ENCODE measurements at regions not wholly inside any gene's neighbourhood (a gene's known extent, or its start where the extent isn't known, plus 50 kb on each side); places are given as distances from the start of the nearest gene placed in this dataset.
"Not testable (repeated sequence)": the region's sequence is repeated elsewhere in the genome, so short reads cannot be mapped to it uniquely, and the experiment has no call there.

- peaks cover 0 to 15% of the 10 kb centered on the region in 2 donors for H3K9me3 ChIP-seq (ENCODE audit: control insufficient read depth in 2 of 2, insufficient read depth in 1 of 2, low read depth in 1 of 2, low read length in 1 of 2)
- not testable (repeated sequence) for FAIRE-seq; H3K36me3 ChIP-seq (ENCODE audit: control insufficient read depth in 3 of 3, insufficient read depth in 2 of 3, low read depth in 1 of 3, low read length in 3 of 3); H3K27me3 ChIP-seq (ENCODE audit: control insufficient read depth in 3 of 3, insufficient read depth in 3 of 3, low read length in 3 of 3); H3K27ac ChIP-seq (ENCODE audit: low read depth in 1 of 3, low read length in 2 of 3); H3K4me1 ChIP-seq (ENCODE audit: control insufficient read depth in 3 of 3, insufficient read depth in 2 of 3, low read depth in 1 of 3, low read length in 2 of 3); DNase-seq; H3K4me3 ChIP-seq (ENCODE audit: low read depth in 1 of 3, low read length in 3 of 3)
- 79 to 86% (median 79%) methylated on average over 4 of the region's 4 CpGs for WGBS, 3 donors
Observed at GRCh38 chr12:34251879-34252278, 229.6 kb downstream of the ALG10 start.

- Histone ChIP-seq H3K36me3 (ENCODE audit: control insufficient read depth in 3 of 3, insufficient read depth in 2 of 3, low read depth in 1 of 3, low read length in 3 of 3) (no peaks in the 10 kb centered on the region), H3K27ac (ENCODE audit: low read depth in 1 of 3, low read length in 2 of 3) (no peak overlapping the region), H3K27me3 (ENCODE audit: control insufficient read depth in 3 of 3, insufficient read depth in 3 of 3, low read length in 3 of 3) (no peaks in the 10 kb centered on the region), H3K4me1 (ENCODE audit: control insufficient read depth in 3 of 3, insufficient read depth in 2 of 3, low read depth in 1 of 3, low read length in 2 of 3) (no peaks in the 10 kb centered on the region), H3K4me3 (ENCODE audit: low read depth in 1 of 3, low read length in 3 of 3) (no peak overlapping the region), H3K9me3 (ENCODE audit: control insufficient read depth in 2 of 2, insufficient read depth in 1 of 2, low read depth in 1 of 2, low read length in 1 of 2) (peaks cover 0 to 17% of the 10 kb centered on the region in 2 donors)
- DNase-seq = no peak
- 62 to 78% (median 72%) methylated on average over 4 of the region's 4 CpGs for WGBS, 3 donors
- no peak for FAIRE-seq
Observed at GRCh38 chr12:34253674-34254073, 231.4 kb downstream of the ALG10 start.

DNA sequence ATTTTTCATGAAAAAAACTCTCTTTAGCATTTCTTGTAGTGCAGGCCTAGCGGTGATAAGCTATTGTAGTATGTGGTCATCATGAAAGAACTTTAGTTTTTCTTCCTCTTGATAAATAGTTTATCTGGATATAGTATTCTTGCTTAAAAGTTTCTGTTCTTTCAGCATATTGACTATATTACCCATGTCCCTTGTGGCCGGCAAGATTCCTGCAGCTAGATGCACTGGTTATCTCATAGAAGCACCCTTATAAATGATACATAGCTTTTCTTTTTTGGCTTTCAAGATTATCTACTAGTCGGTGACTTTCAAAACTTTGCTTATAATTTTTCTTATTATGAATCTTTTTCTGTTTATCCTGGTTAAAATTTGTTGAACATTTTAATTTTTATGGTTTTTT lies 234.8 kb downstream of the ALG10 start:
- no peaks in the 10 kb centered on the region for H3K27me3 ChIP-seq (ENCODE audit: control insufficient read depth in 3 of 3, insufficient read depth in 3 of 3, low read length in 3 of 3)
- no peak for DNase-seq
- no peak for FAIRE-seq
- no peak overlapping the region for H3K4me3 ChIP-seq (ENCODE audit: low read depth in 1 of 3, low read length in 3 of 3)
- H3K27ac ChIP-seq (ENCODE audit: low read depth in 1 of 3, low read length in 2 of 3) = no peak overlapping the region
- H3K4me1 ChIP-seq (ENCODE audit: control insufficient read depth in 3 of 3, insufficient read depth in 2 of 3, low read depth in 1 of 3, low read length in 2 of 3) = no peaks in the 10 kb centered on the region
- WGBS, 3 donors = 84 to 89% (median 88%) methylated on average over 3 of the region's 3 CpGs
- H3K9me3 ChIP-seq (ENCODE audit: control insufficient read depth in 2 of 2, insufficient read depth in 1 of 2, low read depth in 1 of 2, low read length in 1 of 2) = peaks cover 0 to 26% of the 10 kb centered on the region in 2 donors
- H3K36me3 ChIP-seq (ENCODE audit: control insufficient read depth in 3 of 3, insufficient read depth in 2 of 3, low read depth in 1 of 3, low read length in 3 of 3) = no peaks in the 10 kb centered on the region

GRCh38 chr12:34262140-34262539 lies 239.8 kb downstream of the ALG10 start:
- WGBS, 3 donors = 89 to 93% (median 92%) methylated on average over 10 to 11 of the region's 11 CpGs
- H3K4me3 ChIP-seq (ENCODE audit: low read depth in 1 of 3, low read length in 3 of 3) = not testable (repeated sequence)

GRCh38 chr12:34264110-34264509 lies 241.8 kb downstream of the ALG10 start:
- Histone ChIP-seq H3K27me3 (ENCODE audit: control insufficient read depth in 3 of 3, insufficient read depth in 3 of 3, low read length in 3 of 3) (no peaks in the 10 kb centered on the region), H3K27ac (ENCODE audit: low read depth in 1 of 3, low read length in 2 of 3) (no peak overlapping the region), H3K4me1 (ENCODE audit: control insufficient read depth in 3 of 3, insufficient read depth in 2 of 3, low read depth in 1 of 3, low read length in 2 of 3) (no peaks in the 10 kb centered on the region), H3K36me3 (ENCODE audit: control insufficient read depth in 3 of 3, insufficient read depth in 2 of 3, low read depth in 1 of 3, low read length in 3 of 3) (no peaks in the 10 kb centered on the region), H3K9me3 (ENCODE audit: control insufficient read depth in 2 of 2, insufficient read depth in 1 of 2, low read depth in 1 of 2, low read length in 1 of 2) (peaks cover 0 to 45% of the 10 kb centered on the region in 2 donors), H3K4me3 (ENCODE audit: low read depth in 1 of 3, low read length in 3 of 3) (no peak overlapping the region)
- FAIRE-seq = no peak
- 74 to 77% (median 75%) methylated on average over 14 of the region's 14 CpGs for WGBS, 3 donors
- DNase-seq = no peak

More at GRCh38 chr12:34262140-34262539, 239.8 kb downstream of the ALG10 start:
- not testable (repeated sequence) for H3K27ac ChIP-seq (ENCODE audit: low read depth in 1 of 3, low read length in 2 of 3); FAIRE-seq; H3K27me3 ChIP-seq (ENCODE audit: control insufficient read depth in 3 of 3, insufficient read depth in 3 of 3, low read length in 3 of 3); H3K4me1 ChIP-seq (ENCODE audit: control insufficient read depth in 3 of 3, insufficient read depth in 2 of 3, low read depth in 1 of 3, low read length in 2 of 3); H3K36me3 ChIP-seq (ENCODE audit: control insufficient read depth in 3 of 3, insufficient read depth in 2 of 3, low read depth in 1 of 3, low read length in 3 of 3); DNase-seq
- peaks cover 0 to 44% of the 10 kb centered on the region in 2 donors for H3K9me3 ChIP-seq (ENCODE audit: control insufficient read depth in 2 of 2, insufficient read depth in 1 of 2, low read depth in 1 of 2, low read length in 1 of 2)

- not testable (repeated sequence) for H3K27ac ChIP-seq (ENCODE audit: low read depth in 1 of 3, low read length in 2 of 3); H3K4me1 ChIP-seq (ENCODE audit: control insufficient read depth in 3 of 3, insufficient read depth in 2 of 3, low read depth in 1 of 3, low read length in 2 of 3); FAIRE-seq; H3K4me3 ChIP-seq (ENCODE audit: low read depth in 1 of 3, low read length in 3 of 3); H3K36me3 ChIP-seq (ENCODE audit: control insufficient read depth in 3 of 3, insufficient read depth in 2 of 3, low read depth in 1 of 3, low read length in 3 of 3); H3K27me3 ChIP-seq (ENCODE audit: control insufficient read depth in 3 of 3, insufficient read depth in 3 of 3, low read length in 3 of 3); DNase-seq
- H3K9me3 ChIP-seq (ENCODE audit: control insufficient read depth in 2 of 2, insufficient read depth in 1 of 2, low read depth in 1 of 2, low read length in 1 of 2) = peaks cover 4 to 40% of the 10 kb centered on the region in 2 donors
- WGBS, 3 donors = 71 to 73% (median 71%) methylated on average over 4 of the region's 4 CpGs
Observed at GRCh38 chr12:34273703-34274102, 251.4 kb downstream of the ALG10 start.

DNA sequence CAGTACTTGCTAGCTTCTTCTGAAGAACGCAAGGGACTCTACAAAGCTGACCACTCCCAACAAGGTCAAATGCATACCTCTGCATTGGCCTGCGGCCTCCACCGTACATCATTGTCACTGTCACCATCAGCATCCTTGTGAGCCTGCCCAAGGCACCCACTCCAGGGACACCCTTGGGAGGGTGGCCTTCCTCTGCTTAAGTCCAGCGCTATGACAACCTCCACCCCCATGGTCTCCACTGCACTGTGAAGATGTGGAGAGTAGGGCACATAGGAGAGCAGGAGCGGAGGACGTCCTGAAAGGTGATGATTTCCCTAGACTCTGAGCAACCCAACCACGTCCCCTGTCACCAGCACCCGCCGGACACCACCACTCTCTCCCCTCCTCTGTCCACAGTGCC lies 252.8 kb downstream of the ALG10 start:
- no peaks in the 10 kb centered on the region for H3K27me3 ChIP-seq (ENCODE audit: control insufficient read depth in 3 of 3, insufficient read depth in 3 of 3, low read length in 3 of 3)
- FAIRE-seq (no peak), DNase-seq (no peak)
- peaks cover 4 to 38% of the 10 kb centered on the region in 2 donors for H3K9me3 ChIP-seq (ENCODE audit: control insufficient read depth in 2 of 2, insufficient read depth in 1 of 2, low read depth in 1 of 2, low read length in 1 of 2)
- no peak overlapping the region for H3K27ac ChIP-seq (ENCODE audit: low read depth in 1 of 3, low read length in 2 of 3)
- 86 to 90% (median 86%) methylated on average over 9 of the region's 9 CpGs for WGBS, 3 donors
- H3K36me3 ChIP-seq (ENCODE audit: control insufficient read depth in 3 of 3, insufficient read depth in 2 of 3, low read depth in 1 of 3, low read length in 3 of 3) = no peaks in the 10 kb centered on the region
- H3K4me1 ChIP-seq (ENCODE audit: control insufficient read depth in 3 of 3, insufficient read depth in 2 of 3, low read depth in 1 of 3, low read length in 2 of 3) = no peaks in the 10 kb centered on the region
- H3K4me3 ChIP-seq (ENCODE audit: low read depth in 1 of 3, low read length in 3 of 3) = no peak overlapping the region

DNA sequence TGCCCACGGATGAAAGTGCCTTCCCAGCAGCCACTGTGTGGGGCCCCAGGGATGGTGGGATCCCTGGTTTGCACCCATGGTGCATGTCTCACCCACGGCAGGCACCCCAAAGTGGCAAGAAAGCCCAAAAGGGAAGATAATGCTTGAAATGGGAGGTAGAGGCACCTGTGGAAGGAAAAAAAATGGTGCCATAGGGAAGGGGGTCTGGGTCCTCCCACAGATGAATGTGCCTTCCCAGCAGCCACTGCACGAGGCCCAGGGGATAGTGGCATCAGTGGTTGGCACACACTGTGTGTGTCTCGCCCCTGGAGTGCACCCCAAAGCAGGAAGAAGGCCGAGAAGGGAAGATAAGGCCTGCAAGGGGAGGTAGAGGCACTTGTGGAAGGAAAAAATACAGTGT lies 264.2 kb downstream of the ALG10 start:
- Histone ChIP-seq H3K27ac (ENCODE audit: low read depth in 1 of 3, low read length in 2 of 3) (no peak overlapping the region), H3K9me3 (ENCODE audit: control insufficient read depth in 2 of 2, insufficient read depth in 1 of 2, low read depth in 1 of 2, low read length in 1 of 2) (peaks cover 4 to 56% of the 10 kb centered on the region in 2 donors), H3K4me3 (ENCODE audit: low read depth in 1 of 3, low read length in 3 of 3) (no peak overlapping the region), H3K36me3 (ENCODE audit: control insufficient read depth in 3 of 3, insufficient read depth in 2 of 3, low read depth in 1 of 3, low read length in 3 of 3) (no peaks in the 10 kb centered on the region), H3K4me1 (ENCODE audit: control insufficient read depth in 3 of 3, insufficient read depth in 2 of 3, low read depth in 1 of 3, low read length in 2 of 3) (no peaks in the 10 kb centered on the region), H3K27me3 (ENCODE audit: control insufficient read depth in 3 of 3, insufficient read depth in 3 of 3, low read length in 3 of 3) (no peaks in the 10 kb centered on the region)
- FAIRE-seq (no peak), DNase-seq (no peak)
- WGBS, 3 donors = 36 to 53% (median 41%) methylated on average over 5 of the region's 5 CpGs

GRCh38 chr12:34286934-34287333 lies 264.6 kb downstream of the ALG10 start:
- peaks cover 4 to 61% of the 10 kb centered on the region in 2 donors for H3K9me3 ChIP-seq (ENCODE audit: control insufficient read depth in 2 of 2, insufficient read depth in 1 of 2, low read depth in 1 of 2, low read length in 1 of 2)
- no peaks in the 10 kb centered on the region for H3K36me3 ChIP-seq (ENCODE audit: control insufficient read depth in 3 of 3, insufficient read depth in 2 of 3, low read depth in 1 of 3, low read length in 3 of 3)
- DNase-seq = no peak
- H3K4me3 ChIP-seq (ENCODE audit: low read depth in 1 of 3, low read length in 3 of 3) = no peak overlapping the region
- 67 to 79% (median 76%) methylated on average over 6 of the region's 6 CpGs for WGBS, 3 donors
- no peak for FAIRE-seq
- H3K4me1 ChIP-seq (ENCODE audit: control insufficient read depth in 3 of 3, insufficient read depth in 2 of 3, low read depth in 1 of 3, low read length in 2 of 3) = no peaks in the 10 kb centered on the region
- no peak overlapping the region for H3K27ac ChIP-seq (ENCODE audit: low read depth in 1 of 3, low read length in 2 of 3)
- no peaks in the 10 kb centered on the region for H3K27me3 ChIP-seq (ENCODE audit: control insufficient read depth in 3 of 3, insufficient read depth in 3 of 3, low read length in 3 of 3)
